ENCODE measurements at regions not wholly inside any gene's neighbourhood (a gene's known extent, or its start where the extent isn't known, plus 50 kb on each side); places are given as distances from the start of the nearest gene placed in this dataset.

DNA sequence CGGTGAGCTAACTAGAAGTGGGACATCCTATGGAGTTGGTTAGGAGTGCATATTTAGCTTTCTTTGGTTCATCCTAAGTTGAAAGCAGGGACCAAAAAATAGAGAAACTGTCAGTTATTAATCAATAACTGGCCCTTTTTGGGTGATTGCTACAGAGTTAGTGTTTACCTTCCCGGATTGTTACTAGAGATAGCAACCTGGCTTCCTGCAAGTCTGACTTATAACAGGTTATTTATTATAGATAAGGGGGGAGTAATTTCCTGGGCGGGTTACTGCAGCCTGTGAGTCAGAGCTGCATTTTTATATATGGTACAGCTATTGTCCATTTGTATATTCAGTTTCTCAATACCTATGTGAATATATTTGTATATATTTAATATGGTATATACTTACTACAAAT is 522.0 kb downstream of the MFSD1 start:
- no peak overlapping the region for H3K27ac ChIP-seq (ENCODE audit: low read length)
- no peaks in the 10 kb centered on the region for H3K9me3 ChIP-seq (ENCODE audit: low read length)
- no peaks in the 10 kb centered on the region for H3K36me3 ChIP-seq (ENCODE audit: insufficient read depth, low read length)
- no peak overlapping the region for H3K4me3 ChIP-seq (ENCODE audit: low read length)
- TF ChIP-seq RAD21 (conservative IDR thresholded peaks at IDR 0.05), result no peak
- no peak for TF ChIP-seq MXI1 (conservative IDR thresholded peaks at IDR 0.05; ENCODE audit: poor library complexity, severe bottlenecking)
- TF ChIP-seq, protein P1, sequence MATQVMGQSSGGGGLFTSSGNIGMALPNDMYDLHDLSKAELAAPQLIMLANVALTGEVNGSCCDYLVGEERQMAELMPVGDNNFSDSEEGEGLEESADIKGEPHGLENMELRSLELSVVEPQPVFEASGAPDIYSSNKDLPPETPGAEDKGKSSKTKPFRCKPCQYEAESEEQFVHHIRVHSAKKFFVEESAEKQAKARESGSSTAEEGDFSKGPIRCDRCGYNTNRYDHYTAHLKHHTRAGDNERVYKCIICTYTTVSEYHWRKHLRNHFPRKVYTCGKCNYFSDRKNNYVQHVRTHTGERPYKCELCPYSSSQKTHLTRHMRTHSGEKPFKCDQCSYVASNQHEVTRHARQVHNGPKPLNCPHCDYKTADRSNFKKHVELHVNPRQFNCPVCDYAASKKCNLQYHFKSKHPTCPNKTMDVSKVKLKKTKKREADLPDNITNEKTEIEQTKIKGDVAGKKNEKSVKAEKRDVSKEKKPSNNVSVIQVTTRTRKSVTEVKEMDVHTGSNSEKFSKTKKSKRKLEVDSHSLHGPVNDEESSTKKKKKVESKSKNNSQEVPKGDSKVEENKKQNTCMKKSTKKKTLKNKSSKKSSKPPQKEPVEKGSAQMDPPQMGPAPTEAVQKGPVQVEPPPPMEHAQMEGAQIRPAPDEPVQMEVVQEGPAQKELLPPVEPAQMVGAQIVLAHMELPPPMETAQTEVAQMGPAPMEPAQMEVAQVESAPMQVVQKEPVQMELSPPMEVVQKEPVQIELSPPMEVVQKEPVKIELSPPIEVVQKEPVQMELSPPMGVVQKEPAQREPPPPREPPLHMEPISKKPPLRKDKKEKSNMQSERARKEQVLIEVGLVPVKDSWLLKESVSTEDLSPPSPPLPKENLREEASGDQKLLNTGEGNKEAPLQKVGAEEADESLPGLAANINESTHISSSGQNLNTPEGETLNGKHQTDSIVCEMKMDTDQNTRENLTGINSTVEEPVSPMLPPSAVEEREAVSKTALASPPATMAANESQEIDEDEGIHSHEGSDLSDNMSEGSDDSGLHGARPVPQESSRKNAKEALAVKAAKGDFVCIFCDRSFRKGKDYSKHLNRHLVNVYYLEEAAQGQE (IDR thresholded peaks at IDR 0.05; ENCODE audit: borderline replicate concordance), result no peak
- no peak for TF ChIP-seq POLR2AphosphoS5 (IDR thresholded peaks at IDR 0.05)
- TF ChIP-seq TAF1 (IDR thresholded peaks at IDR 0.05; ENCODE audit: low read depth), result no peak
- no peak for TF ChIP-seq EZH2 (IDR thresholded peaks at IDR 0.05; ENCODE audit: borderline replicate concordance, insufficient read depth, low read length, poor library complexity, severe bottlenecking)
- no peak for TF ChIP-seq EP300 (conservative IDR thresholded peaks at IDR 0.05; ENCODE audit: poor library complexity, severe bottlenecking)
- TF ChIP-seq, protein P2, sequence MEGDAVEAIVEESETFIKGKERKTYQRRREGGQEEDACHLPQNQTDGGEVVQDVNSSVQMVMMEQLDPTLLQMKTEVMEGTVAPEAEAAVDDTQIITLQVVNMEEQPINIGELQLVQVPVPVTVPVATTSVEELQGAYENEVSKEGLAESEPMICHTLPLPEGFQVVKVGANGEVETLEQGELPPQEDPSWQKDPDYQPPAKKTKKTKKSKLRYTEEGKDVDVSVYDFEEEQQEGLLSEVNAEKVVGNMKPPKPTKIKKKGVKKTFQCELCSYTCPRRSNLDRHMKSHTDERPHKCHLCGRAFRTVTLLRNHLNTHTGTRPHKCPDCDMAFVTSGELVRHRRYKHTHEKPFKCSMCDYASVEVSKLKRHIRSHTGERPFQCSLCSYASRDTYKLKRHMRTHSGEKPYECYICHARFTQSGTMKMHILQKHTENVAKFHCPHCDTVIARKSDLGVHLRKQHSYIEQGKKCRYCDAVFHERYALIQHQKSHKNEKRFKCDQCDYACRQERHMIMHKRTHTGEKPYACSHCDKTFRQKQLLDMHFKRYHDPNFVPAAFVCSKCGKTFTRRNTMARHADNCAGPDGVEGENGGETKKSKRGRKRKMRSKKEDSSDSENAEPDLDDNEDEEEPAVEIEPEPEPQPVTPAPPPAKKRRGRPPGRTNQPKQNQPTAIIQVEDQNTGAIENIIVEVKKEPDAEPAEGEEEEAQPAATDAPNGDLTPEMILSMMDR (IDR thresholded peaks at IDR 0.05; ENCODE audit: poor library complexity, severe bottlenecking), result no peak
- TF ChIP-seq SMC3 (conservative IDR thresholded peaks at IDR 0.05; ENCODE audit: poor library complexity), result no peak
- no peaks in the 10 kb centered on the region for H4K20me1 ChIP-seq (ENCODE audit: insufficient read depth)
- no peaks in the 10 kb centered on the region for H3K9me2 ChIP-seq (ENCODE audit: insufficient read depth, low read length)
- no peaks in the 10 kb centered on the region for H3F3A ChIP-seq (ENCODE audit: insufficient read depth, low read length, poor library complexity, severe bottlenecking)
- H3K27me3 ChIP-seq (ENCODE audit: insufficient read depth, low read depth, low read length), result no peaks in the 10 kb centered on the region
- H2AFZ ChIP-seq (ENCODE audit: low read depth, low read length), result no peak overlapping the region
- no peak overlapping the region for H3K4me2 ChIP-seq (ENCODE audit: low read length)
- H3K9ac ChIP-seq (ENCODE audit: low read length), result no peak overlapping the region
- no peaks in the 10 kb centered on the region for H3K79me2 ChIP-seq (replicated peaks; ENCODE audit: insufficient read depth, low read length)

DNA sequence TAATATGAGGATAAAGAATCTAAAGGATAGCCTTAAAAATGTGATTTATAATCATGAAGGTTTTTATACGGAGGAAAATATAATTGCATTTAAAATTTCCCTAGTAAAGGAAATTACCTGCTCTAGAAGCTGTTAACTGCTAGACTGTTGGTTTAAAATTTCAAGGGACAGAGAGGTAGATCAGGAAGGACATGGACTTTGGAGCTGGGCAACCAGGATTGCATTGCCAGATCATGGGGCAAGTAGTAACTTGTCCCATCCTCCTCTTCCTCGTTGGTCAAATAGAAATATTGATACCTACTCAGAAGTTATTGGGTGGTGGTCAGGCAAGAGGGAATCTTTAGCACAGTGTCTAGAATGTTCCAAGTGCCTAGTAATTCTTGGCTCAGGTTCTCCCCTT is 525.1 kb downstream of the MFSD1 start:
- Histone ChIP-seq H3K27ac (ENCODE audit: low read length) (no peak overlapping the region), H2AFZ (ENCODE audit: low read depth, low read length) (no peak overlapping the region), H3K36me3 (ENCODE audit: insufficient read depth, low read length) (no peaks in the 10 kb centered on the region), H3K4me2 (ENCODE audit: low read length) (no peak overlapping the region), H3K79me2 (replicated peaks; ENCODE audit: insufficient read depth, low read length) (no peaks in the 10 kb centered on the region), H3F3A (ENCODE audit: insufficient read depth, low read length, poor library complexity, severe bottlenecking) (no peaks in the 10 kb centered on the region), H4K20me1 (ENCODE audit: insufficient read depth) (no peaks in the 10 kb centered on the region), H3K9me3 (ENCODE audit: low read length) (no peaks in the 10 kb centered on the region), H3K9me2 (ENCODE audit: insufficient read depth, low read length) (no peaks in the 10 kb centered on the region), H3K27me3 (ENCODE audit: insufficient read depth, low read depth, low read length) (no peaks in the 10 kb centered on the region), H3K9ac (ENCODE audit: low read length) (no peak overlapping the region), H3K4me3 (ENCODE audit: low read length) (no peak overlapping the region)
- TF ChIP-seq TAF1 (IDR thresholded peaks at IDR 0.05; ENCODE audit: low read depth), result no peak
- TF ChIP-seq POLR2AphosphoS5 (IDR thresholded peaks at IDR 0.05), result no peak
- TF ChIP-seq EZH2 (IDR thresholded peaks at IDR 0.05; ENCODE audit: borderline replicate concordance, insufficient read depth, low read length, poor library complexity, severe bottlenecking), result no peak
- TF ChIP-seq, protein P2 (IDR thresholded peaks at IDR 0.05; ENCODE audit: poor library complexity, severe bottlenecking), result no peak
- no peak for TF ChIP-seq SMC3 (conservative IDR thresholded peaks at IDR 0.05; ENCODE audit: poor library complexity)
- TF ChIP-seq, protein P1 (IDR thresholded peaks at IDR 0.05; ENCODE audit: borderline replicate concordance), result no peak
- no peak for TF ChIP-seq MXI1 (conservative IDR thresholded peaks at IDR 0.05; ENCODE audit: poor library complexity, severe bottlenecking)
- TF ChIP-seq RAD21 (conservative IDR thresholded peaks at IDR 0.05), result no peak

All from neural cell (in vitro differentiated cells).